ENCODE measurements at regions not wholly inside any gene's neighbourhood (a gene's known extent, or its start where the extent isn't known, plus 50 kb on each side); places are given as distances from the start of the nearest gene placed in this dataset.

DNA sequence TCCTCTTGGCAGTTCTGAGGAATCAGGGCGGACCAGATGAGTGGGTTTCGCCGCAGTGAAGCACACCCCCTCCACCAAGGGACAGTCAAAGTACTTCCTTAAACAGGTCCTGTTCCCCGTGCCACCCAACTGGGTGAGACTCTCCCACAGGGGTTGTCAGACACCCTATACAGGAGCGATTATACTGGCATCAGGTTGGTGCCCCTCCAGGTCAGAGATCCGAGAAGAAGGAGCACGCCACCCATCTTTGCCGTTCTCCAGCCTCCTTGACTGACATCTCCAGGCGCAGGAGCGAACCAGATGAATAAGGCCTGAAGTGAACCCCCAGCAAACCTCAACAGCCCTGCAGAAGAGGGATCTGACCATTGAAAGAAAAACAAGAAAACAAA is 108.1 kb upstream of the ZBTB20 start:
- Histone ChIP-seq H3K9ac (ENCODE audit: low read length) (no peak overlapping the region), H2AFZ (ENCODE audit: low read depth, low read length, severe bottlenecking) (no peak overlapping the region), H3K9me3 (ENCODE audit: insufficient read depth, low read length) (no peaks in the 10 kb centered on the region), H3K27me3 (ENCODE audit: low read length) (no peaks in the 10 kb centered on the region), H3K79me2 (ENCODE audit: insufficient read depth, low read length) (no peaks in the 10 kb centered on the region), H3K9me2 (replicated peaks; ENCODE audit: insufficient read depth, low read length) (no peaks in the 10 kb centered on the region), H3K4me2 (ENCODE audit: low read depth, low read length, poor library complexity, severe bottlenecking) (no peak overlapping the region), H4K20me1 (ENCODE audit: low read depth, low read length) (no peaks in the 10 kb centered on the region), H3K36me3 (ENCODE audit: low read length) (no peaks in the 10 kb centered on the region), H3F3A (ENCODE audit: insufficient read depth) (no peaks in the 10 kb centered on the region), H3K27ac (ENCODE audit: low read depth, low read length) (no peak overlapping the region), H3K4me3 (ENCODE audit: insufficient read depth, low read length, poor library complexity, severe bottlenecking) (no peak overlapping the region)
- TF ChIP-seq, protein P1, sequence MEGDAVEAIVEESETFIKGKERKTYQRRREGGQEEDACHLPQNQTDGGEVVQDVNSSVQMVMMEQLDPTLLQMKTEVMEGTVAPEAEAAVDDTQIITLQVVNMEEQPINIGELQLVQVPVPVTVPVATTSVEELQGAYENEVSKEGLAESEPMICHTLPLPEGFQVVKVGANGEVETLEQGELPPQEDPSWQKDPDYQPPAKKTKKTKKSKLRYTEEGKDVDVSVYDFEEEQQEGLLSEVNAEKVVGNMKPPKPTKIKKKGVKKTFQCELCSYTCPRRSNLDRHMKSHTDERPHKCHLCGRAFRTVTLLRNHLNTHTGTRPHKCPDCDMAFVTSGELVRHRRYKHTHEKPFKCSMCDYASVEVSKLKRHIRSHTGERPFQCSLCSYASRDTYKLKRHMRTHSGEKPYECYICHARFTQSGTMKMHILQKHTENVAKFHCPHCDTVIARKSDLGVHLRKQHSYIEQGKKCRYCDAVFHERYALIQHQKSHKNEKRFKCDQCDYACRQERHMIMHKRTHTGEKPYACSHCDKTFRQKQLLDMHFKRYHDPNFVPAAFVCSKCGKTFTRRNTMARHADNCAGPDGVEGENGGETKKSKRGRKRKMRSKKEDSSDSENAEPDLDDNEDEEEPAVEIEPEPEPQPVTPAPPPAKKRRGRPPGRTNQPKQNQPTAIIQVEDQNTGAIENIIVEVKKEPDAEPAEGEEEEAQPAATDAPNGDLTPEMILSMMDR (IDR thresholded peaks at IDR 0.05; ENCODE audit: insufficient read depth, low read length, poor library complexity, severe bottlenecking) = no peak
- TF ChIP-seq EZH2phosphoT487 (conservative IDR thresholded peaks at IDR 0.05; ENCODE audit: low read length) = no peak

- Histone ChIP-seq H3K36me3 (ENCODE audit: low read length) (no peaks in the 10 kb centered on the region), H2AFZ (ENCODE audit: low read depth, low read length, severe bottlenecking) (no peak overlapping the region), H3K27ac (ENCODE audit: low read depth, low read length) (no peak overlapping the region), H4K20me1 (ENCODE audit: low read depth, low read length) (no peaks in the 10 kb centered on the region), H3K27me3 (ENCODE audit: low read length) (no peaks in the 10 kb centered on the region), H3K9me3 (ENCODE audit: insufficient read depth, low read length) (no peaks in the 10 kb centered on the region), H3K9me2 (replicated peaks; ENCODE audit: insufficient read depth, low read length) (no peaks in the 10 kb centered on the region), H3K9ac (ENCODE audit: low read length) (no peak overlapping the region), H3K4me3 (ENCODE audit: insufficient read depth, low read length, poor library complexity, severe bottlenecking) (no peak overlapping the region), H3K4me2 (ENCODE audit: low read depth, low read length, poor library complexity, severe bottlenecking) (no peak overlapping the region), H3F3A (ENCODE audit: insufficient read depth) (no peaks in the 10 kb centered on the region), H3K79me2 (ENCODE audit: insufficient read depth, low read length) (no peaks in the 10 kb centered on the region)
- TF ChIP-seq, protein P1 (IDR thresholded peaks at IDR 0.05; ENCODE audit: insufficient read depth, low read length, poor library complexity, severe bottlenecking) = no peak
- no peak for TF ChIP-seq EZH2phosphoT487 (conservative IDR thresholded peaks at IDR 0.05; ENCODE audit: low read length)
These were observed 123.8 kb upstream of the ZBTB20 start for GRCh38 chr3:115270849-115271248.

DNA sequence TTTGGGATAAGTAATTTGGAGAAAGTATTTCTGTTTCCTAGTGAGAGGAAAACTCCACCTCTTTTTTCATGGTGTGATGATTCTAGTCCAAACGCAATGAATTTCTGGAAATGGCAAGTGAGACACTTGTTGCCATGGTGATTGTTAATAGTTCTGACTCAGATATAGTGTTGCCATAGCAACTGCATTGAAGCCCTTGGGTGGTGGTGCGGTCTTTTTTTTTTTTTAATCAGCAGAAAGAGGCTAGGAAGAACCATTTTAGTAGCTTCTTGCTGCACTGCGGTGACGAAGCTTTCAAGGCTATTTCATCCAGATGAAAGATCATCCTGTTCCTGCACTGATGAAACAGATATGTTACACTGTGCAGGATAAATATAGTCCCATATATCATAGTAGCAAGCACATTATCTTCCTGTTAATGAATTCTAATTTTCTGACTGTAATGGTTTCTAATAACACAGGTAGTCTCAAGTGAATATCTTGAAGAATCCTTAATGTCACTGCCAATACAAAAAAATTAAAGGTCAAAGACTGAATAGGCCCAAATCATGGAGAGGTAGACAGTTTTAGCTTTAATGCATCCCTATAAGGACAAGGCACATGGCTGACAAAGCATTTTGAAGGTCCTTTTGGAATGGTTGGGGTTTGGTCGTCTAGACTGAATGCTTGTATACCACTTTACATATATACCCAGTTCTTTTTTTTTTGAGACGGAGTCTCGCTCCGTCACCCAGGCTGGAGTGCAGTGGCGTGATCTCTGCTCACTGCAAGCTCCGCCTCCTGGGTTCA is 125.1 kb upstream of the ZBTB20 start:
- TF ChIP-seq EZH2phosphoT487 (conservative IDR thresholded peaks at IDR 0.05; ENCODE audit: low read length) = no peak
- TF ChIP-seq, protein P1 (IDR thresholded peaks at IDR 0.05; ENCODE audit: insufficient read depth, low read length, poor library complexity, severe bottlenecking) = no peak
- H3K4me3 ChIP-seq (ENCODE audit: insufficient read depth, low read length, poor library complexity, severe bottlenecking) = no peak overlapping the region
- H4K20me1 ChIP-seq (ENCODE audit: low read depth, low read length) = no peaks in the 10 kb centered on the region
- no peaks in the 10 kb centered on the region for H3K79me2 ChIP-seq (ENCODE audit: insufficient read depth, low read length)
- H3K9me2 ChIP-seq (replicated peaks; ENCODE audit: insufficient read depth, low read length) = no peaks in the 10 kb centered on the region
- no peak overlapping the region for H3K27ac ChIP-seq (ENCODE audit: low read depth, low read length)
- H3K9ac ChIP-seq (ENCODE audit: low read length) = no peak overlapping the region
- no peak overlapping the region for H2AFZ ChIP-seq (ENCODE audit: low read depth, low read length, severe bottlenecking)
- H3K27me3 ChIP-seq (ENCODE audit: low read length) = no peaks in the 10 kb centered on the region
- no peak overlapping the region for H3K4me2 ChIP-seq (ENCODE audit: low read depth, low read length, poor library complexity, severe bottlenecking)
- H3F3A ChIP-seq (ENCODE audit: insufficient read depth) = no peaks in the 10 kb centered on the region
- H3K36me3 ChIP-seq (ENCODE audit: low read length) = no peaks in the 10 kb centered on the region
- no peaks in the 10 kb centered on the region for H3K9me3 ChIP-seq (ENCODE audit: insufficient read depth, low read length)

Measured in SU-DHL-6 (cell line).